ENCODE measurements at regions not wholly inside any gene's neighbourhood (a gene's known extent, or its start where the extent isn't known, plus 50 kb on each side); places are given as distances from the start of the nearest gene placed in this dataset.

- TF ChIP-seq CTCF (IDR thresholded peaks at IDR 0.05): no peak
- TF ChIP-seq EZH2 (IDR thresholded peaks at IDR 0.05): no peak
- no peak for TF ChIP-seq EZH2phosphoT487 (IDR thresholded peaks at IDR 0.05)
Measured at GRCh38 chr22:46097268-46097900, 52.9 kb upstream of the PPARA start.
